ENCODE measurements at regions not wholly inside any gene's neighbourhood (a gene's known extent, or its start where the extent isn't known, plus 50 kb on each side); places are given as distances from the start of the nearest gene placed in this dataset.

- no peak for DNase-seq (ENCODE audit: low read depth)
- TF ChIP-seq, protein P1, sequence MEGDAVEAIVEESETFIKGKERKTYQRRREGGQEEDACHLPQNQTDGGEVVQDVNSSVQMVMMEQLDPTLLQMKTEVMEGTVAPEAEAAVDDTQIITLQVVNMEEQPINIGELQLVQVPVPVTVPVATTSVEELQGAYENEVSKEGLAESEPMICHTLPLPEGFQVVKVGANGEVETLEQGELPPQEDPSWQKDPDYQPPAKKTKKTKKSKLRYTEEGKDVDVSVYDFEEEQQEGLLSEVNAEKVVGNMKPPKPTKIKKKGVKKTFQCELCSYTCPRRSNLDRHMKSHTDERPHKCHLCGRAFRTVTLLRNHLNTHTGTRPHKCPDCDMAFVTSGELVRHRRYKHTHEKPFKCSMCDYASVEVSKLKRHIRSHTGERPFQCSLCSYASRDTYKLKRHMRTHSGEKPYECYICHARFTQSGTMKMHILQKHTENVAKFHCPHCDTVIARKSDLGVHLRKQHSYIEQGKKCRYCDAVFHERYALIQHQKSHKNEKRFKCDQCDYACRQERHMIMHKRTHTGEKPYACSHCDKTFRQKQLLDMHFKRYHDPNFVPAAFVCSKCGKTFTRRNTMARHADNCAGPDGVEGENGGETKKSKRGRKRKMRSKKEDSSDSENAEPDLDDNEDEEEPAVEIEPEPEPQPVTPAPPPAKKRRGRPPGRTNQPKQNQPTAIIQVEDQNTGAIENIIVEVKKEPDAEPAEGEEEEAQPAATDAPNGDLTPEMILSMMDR (IDR thresholded peaks at IDR 0.05; ENCODE audit: low read depth, low read length, missing control alignments), result no peak
These were observed 205.1 kb upstream of the BMPER start for GRCh38 chr7:33700001-33700899.

DNA sequence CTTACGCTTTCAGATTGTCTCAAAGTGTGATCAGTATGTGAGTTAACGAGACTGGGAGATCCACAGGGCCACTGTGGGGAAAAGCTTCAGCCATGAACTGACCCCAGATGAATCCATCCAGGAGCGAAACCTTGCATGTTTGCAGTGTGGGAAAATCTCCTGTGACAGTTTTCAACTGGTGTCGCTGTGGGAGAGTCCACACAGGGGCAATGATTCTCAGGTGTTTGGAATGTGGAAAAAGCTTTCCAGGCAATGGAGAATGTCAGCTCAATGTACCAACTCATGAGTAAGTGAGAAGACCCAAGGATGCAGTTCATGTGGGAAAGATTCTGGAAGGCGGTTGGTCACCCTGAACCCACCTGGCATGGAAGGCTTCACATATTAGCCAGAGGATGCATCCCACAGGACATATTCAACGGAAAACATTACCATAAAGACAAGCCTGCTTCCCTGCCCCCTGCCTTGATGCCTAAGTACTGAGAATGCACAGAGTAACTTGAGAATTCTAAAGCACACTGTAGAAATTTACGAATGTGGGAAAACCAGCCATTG is 204.1 kb upstream of the BMPER start:
- no peak for DNase-seq (ENCODE audit: low read depth)
- TF ChIP-seq, protein P1 (IDR thresholded peaks at IDR 0.05; ENCODE audit: low read depth, low read length, missing control alignments), result no peak
- H3K4me3 ChIP-seq (ENCODE audit: low read depth, low read length), result no peak overlapping the region

More at GRCh38 chr7:33700001-33700899, 205.1 kb upstream of the BMPER start:
- H3K4me3 ChIP-seq (ENCODE audit: low read depth, low read length), result no peak overlapping the region

GRCh38 chr7:33701927-33702326 is 203.4 kb upstream of the BMPER start:
- no peak for DNase-seq (ENCODE audit: low read depth)
- H3K4me3 ChIP-seq (ENCODE audit: low read depth, low read length), result no peak overlapping the region
- TF ChIP-seq, protein P1 (IDR thresholded peaks at IDR 0.05; ENCODE audit: low read depth, low read length, missing control alignments), result no peak

- no peak overlapping the region for H3K4me3 ChIP-seq (ENCODE audit: low read depth, low read length)
- TF ChIP-seq, protein P1 (IDR thresholded peaks at IDR 0.05; ENCODE audit: low read depth, low read length, missing control alignments), result no peak
- DNase-seq (ENCODE audit: low read depth), result no peak
These were observed 202.8 kb upstream of the BMPER start for GRCh38 chr7:33702514-33703054.

GRCh38 chr7:33705333-33705833 is 200.0 kb upstream of the BMPER start:
- H3K4me3 ChIP-seq (ENCODE audit: low read depth, low read length), result no peak overlapping the region
- TF ChIP-seq, protein P1 (IDR thresholded peaks at IDR 0.05; ENCODE audit: low read depth, low read length, missing control alignments), result no peak
- DNase-seq (ENCODE audit: low read depth), result no peak

GRCh38 chr7:33706186-33706585 is 199.2 kb upstream of the BMPER start:
- H3K4me3 ChIP-seq (ENCODE audit: low read depth, low read length), result no peak overlapping the region
- TF ChIP-seq, protein P1 (IDR thresholded peaks at IDR 0.05; ENCODE audit: low read depth, low read length, missing control alignments), result no peak
- DNase-seq (ENCODE audit: low read depth), result no peak

Data from GM12864 (cell line).